ENCODE measurements at regions not wholly inside any gene's neighbourhood (a gene's known extent, or its start where the extent isn't known, plus 50 kb on each side); places are given as distances from the start of the nearest gene placed in this dataset.

DNA sequence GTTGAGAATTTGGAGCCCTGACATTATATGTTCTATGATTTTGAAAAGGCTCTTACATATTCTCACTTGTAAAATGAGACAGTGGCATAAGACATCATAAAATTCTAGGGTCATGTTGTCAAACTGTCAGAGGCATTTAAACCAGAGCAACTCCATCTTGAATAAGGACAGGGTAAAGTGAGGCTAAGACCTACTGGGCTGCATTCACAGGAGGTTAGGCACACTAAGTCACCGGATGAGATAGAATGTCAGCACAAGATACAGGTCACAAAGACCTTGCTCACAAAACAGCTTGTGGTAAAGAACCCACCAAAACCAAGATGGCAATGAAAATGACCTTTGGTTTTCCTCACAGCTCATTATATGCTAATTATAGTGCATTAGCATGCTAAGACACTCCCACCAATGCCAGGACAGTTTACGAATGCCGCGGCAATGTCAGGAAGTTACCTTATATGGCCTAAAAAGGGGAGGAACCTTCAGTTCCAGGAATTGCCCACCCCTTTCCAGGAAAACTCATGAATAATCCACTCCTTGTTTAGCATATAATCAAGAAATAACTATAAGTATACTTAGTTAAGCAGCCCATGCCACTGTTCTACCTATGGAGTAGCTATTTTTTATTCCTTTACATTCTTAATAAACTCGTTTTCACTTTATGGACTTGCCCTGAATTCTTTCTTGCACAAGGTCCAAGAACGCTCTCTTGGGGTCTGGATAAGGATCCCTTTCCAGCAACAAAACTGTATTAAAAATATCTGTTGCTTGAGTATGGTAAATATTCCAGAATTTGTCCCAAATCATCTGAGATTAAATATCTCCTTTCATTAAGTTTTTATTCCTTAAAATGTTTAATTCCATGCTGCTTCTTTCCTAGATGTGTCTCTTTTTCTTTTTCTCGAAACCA, 406.4 kb downstream of the METTL4 start:
- no peak for TF ChIP-seq ELF4 (CRISPR knock-in tag; IDR thresholded peaks at IDR 0.05; ENCODE audit: low read depth)
- TF ChIP-seq, protein P1, sequence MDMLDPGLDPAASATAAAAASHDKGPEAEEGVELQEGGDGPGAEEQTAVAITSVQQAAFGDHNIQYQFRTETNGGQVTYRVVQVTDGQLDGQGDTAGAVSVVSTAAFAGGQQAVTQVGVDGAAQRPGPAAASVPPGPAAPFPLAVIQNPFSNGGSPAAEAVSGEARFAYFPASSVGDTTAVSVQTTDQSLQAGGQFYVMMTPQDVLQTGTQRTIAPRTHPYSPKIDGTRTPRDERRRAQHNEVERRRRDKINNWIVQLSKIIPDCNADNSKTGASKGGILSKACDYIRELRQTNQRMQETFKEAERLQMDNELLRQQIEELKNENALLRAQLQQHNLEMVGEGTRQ (CRISPR knock-in tag; IDR thresholded peaks at IDR 0.05): no peak
- TF ChIP-seq ZNF423 (CRISPR knock-in tag; IDR thresholded peaks at IDR 0.05): no peak
- TF ChIP-seq, protein P2, sequence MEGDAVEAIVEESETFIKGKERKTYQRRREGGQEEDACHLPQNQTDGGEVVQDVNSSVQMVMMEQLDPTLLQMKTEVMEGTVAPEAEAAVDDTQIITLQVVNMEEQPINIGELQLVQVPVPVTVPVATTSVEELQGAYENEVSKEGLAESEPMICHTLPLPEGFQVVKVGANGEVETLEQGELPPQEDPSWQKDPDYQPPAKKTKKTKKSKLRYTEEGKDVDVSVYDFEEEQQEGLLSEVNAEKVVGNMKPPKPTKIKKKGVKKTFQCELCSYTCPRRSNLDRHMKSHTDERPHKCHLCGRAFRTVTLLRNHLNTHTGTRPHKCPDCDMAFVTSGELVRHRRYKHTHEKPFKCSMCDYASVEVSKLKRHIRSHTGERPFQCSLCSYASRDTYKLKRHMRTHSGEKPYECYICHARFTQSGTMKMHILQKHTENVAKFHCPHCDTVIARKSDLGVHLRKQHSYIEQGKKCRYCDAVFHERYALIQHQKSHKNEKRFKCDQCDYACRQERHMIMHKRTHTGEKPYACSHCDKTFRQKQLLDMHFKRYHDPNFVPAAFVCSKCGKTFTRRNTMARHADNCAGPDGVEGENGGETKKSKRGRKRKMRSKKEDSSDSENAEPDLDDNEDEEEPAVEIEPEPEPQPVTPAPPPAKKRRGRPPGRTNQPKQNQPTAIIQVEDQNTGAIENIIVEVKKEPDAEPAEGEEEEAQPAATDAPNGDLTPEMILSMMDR (IDR thresholded peaks at IDR 0.05): no peak
- TF ChIP-seq, protein P3, sequence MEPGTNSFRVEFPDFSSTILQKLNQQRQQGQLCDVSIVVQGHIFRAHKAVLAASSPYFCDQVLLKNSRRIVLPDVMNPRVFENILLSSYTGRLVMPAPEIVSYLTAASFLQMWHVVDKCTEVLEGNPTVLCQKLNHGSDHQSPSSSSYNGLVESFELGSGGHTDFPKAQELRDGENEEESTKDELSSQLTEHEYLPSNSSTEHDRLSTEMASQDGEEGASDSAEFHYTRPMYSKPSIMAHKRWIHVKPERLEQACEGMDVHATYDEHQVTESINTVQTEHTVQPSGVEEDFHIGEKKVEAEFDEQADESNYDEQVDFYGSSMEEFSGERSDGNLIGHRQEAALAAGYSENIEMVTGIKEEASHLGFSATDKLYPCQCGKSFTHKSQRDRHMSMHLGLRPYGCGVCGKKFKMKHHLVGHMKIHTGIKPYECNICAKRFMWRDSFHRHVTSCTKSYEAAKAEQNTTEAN (CRISPR knock-in tag; IDR thresholded peaks at IDR 0.05): no peak
- TF ChIP-seq JAZF1 (CRISPR knock-in tag; IDR thresholded peaks at IDR 0.05): no peak
- no peak for TF ChIP-seq FOXP1 (CRISPR knock-in tag; IDR thresholded peaks at IDR 0.05; ENCODE audit: borderline replicate concordance)

All from WTC11 (cell line).